A673 (cell line): ENCODE measurements at regions not wholly inside any gene's neighbourhood (a gene's known extent, or its start where the extent isn't known, plus 50 kb on each side); places are given as distances from the start of the nearest gene placed in this dataset.

Experiments
- BruUV-seq: library from RNA; stranded (reverse); fragments of 400-500 nt; replicated peaks from 2 replicates; lab custom pipeline; 2021; lab: Mats Ljungman, UMichigan
- CTCF ChIA-PET: fragments of 300-600 bp; sonication (Branson Sonifier 250); formaldehyde crosslinking; loops from one replicate; lab custom pipeline; 2022; ENCODE audit warnings: antibody characterized with exemption; lab: Charles Lee
- POLR2A ChIA-PET: fragments of 300-600 bp; sonication (Branson Sonifier 250); formaldehyde crosslinking; loops from one replicate; lab custom pipeline; 2022; ENCODE audit warnings: antibody characterized with exemption; ENCODE audit not compliant: low non-redundant PET; lab: Charles Lee
- DNase-seq: peaks from one replicate; pipeline ENCODE4 v3.0.0-alpha.2; 2015; ENCODE audit warnings: low spot score
- H3K27ac ChIP-seq: fragments of 200-600 bp; sonication (generic); 2 replicates; pipeline ENCODE4 v1.5.1; 2016; ENCODE audit warnings: mixed run types, low read depth, mild to moderate bottlenecking, mixed read lengths, antibody characterized with exemption, low read length; ENCODE audit not compliant: poor library complexity, severe bottlenecking
- H3K27me3 ChIP-seq: fragments of 200-600 bp; sonication (generic); replicated peaks from 2 replicates; pipeline ENCODE4 v1.6.1; 2017; ENCODE audit warnings: mixed run types, low read depth, mild to moderate bottlenecking, mixed read lengths, antibody characterized with exemption, low read length; ENCODE audit not compliant: insufficient read depth, poor library complexity
- H3K36me3 ChIP-seq: fragments of 200-600 bp; sonication (generic); 2 replicates; pipeline ENCODE4 v1.6.1; 2016; ENCODE audit warnings: mixed run types, mild to moderate bottlenecking, mixed read lengths, antibody characterized with exemption, low read length; ENCODE audit not compliant: insufficient read depth, poor library complexity, severe bottlenecking
- H3K4me1 ChIP-seq: fragments of 200-600 bp; sonication (generic); 2 replicates; pipeline ENCODE4 v1.6.1; 2017; ENCODE audit warnings: mixed run types, mild to moderate bottlenecking, mixed read lengths, antibody characterized with exemption, low read length; ENCODE audit not compliant: insufficient read depth, poor library complexity, severe bottlenecking
- H3K4me3 ChIP-seq: fragments of 200-600 bp; sonication (generic); 2 replicates; pipeline ENCODE4 v1.5.1; 2016; ENCODE audit warnings: low read depth, mixed run types, mild to moderate bottlenecking, mixed read lengths, low read length; ENCODE audit not compliant: poor library complexity, severe bottlenecking
- H3K9me3 ChIP-seq: fragments of 200-600 bp; sonication (generic); 2 replicates; pipeline ENCODE4 v1.6.1; 2016; ENCODE audit warnings: mixed run types, low read depth, mild to moderate bottlenecking, mixed read lengths, antibody characterized with exemption, low read length; ENCODE audit not compliant: poor library complexity, severe bottlenecking
- EZH2 ChIP-seq: fragments of 200-600 bp; sonication (generic); IDR thresholded peaks from 2 replicates; pipeline ENCODE4 v1.6.1; 2017; ENCODE audit warnings: borderline replicate concordance, low read depth, mild to moderate bottlenecking, mixed read lengths, antibody characterized with exemption, low read length; ENCODE audit not compliant: poor library complexity, severe bottlenecking
- intact Hi-C: fragments of 100-400 bp; cut with micrococcal nuclease; formaldehyde crosslinking; loops from one replicate; pipeline ENCODE4 v1.10.0; 2022; ENCODE audit not compliant: unreplicated experiment
- TF ChIP-seq, protein P1 (sequence below): fragments of 300-800, 200-600 bp; sonication (generic); conservative IDR thresholded peaks from 2 replicates; pipeline ENCODE4 v1.5.1; 2017; ENCODE audit warnings: low read depth, mild to moderate bottlenecking, antibody characterized with exemption, low read length, moderate library complexity, mixed read lengths

- Histone ChIP-seq H3K36me3 (no peaks in the 10 kb centered on the region), H3K9me3 (no peaks in the 10 kb centered on the region), H3K4me3 (no peak overlapping the region), H3K27me3 (no peaks in the 10 kb centered on the region), H3K4me1 (no peaks in the 10 kb centered on the region), H3K27ac (no peak overlapping the region)
- TF ChIP-seq EZH2: no peak
- TF ChIP-seq, protein P1, sequence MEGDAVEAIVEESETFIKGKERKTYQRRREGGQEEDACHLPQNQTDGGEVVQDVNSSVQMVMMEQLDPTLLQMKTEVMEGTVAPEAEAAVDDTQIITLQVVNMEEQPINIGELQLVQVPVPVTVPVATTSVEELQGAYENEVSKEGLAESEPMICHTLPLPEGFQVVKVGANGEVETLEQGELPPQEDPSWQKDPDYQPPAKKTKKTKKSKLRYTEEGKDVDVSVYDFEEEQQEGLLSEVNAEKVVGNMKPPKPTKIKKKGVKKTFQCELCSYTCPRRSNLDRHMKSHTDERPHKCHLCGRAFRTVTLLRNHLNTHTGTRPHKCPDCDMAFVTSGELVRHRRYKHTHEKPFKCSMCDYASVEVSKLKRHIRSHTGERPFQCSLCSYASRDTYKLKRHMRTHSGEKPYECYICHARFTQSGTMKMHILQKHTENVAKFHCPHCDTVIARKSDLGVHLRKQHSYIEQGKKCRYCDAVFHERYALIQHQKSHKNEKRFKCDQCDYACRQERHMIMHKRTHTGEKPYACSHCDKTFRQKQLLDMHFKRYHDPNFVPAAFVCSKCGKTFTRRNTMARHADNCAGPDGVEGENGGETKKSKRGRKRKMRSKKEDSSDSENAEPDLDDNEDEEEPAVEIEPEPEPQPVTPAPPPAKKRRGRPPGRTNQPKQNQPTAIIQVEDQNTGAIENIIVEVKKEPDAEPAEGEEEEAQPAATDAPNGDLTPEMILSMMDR: no peak
- BruUV-seq: no TSS peak
- ChIA-PET POLR2A (no interaction called here), CTCF (no interaction called here)
- no peak for DNase-seq
- intact Hi-C loops: no loop called here
Measured at GRCh38 chr5:108602830-108603229, 144.9 kb upstream of the FER start.

GRCh38 chr5:108590799-108591198, 156.9 kb upstream of the FER start:
- no peak for DNase-seq
- Histone ChIP-seq H3K27me3 (no peaks in the 10 kb centered on the region), H3K4me3 (no peak overlapping the region), H3K36me3 (no peaks in the 10 kb centered on the region), H3K27ac (no peak overlapping the region), H3K4me1 (no peaks in the 10 kb centered on the region), H3K9me3 (no peaks in the 10 kb centered on the region)
- intact Hi-C loops: no loop called here
- CTCF ChIA-PET: no interaction called here
- POLR2A ChIA-PET: no interaction called here
- no TSS peak for BruUV-seq
- TF ChIP-seq, protein P1: no peak
- TF ChIP-seq EZH2: no peak

GRCh38 chr5:108588323-108588722, 159.4 kb upstream of the FER start:
- no peak for DNase-seq
- Histone ChIP-seq H3K9me3 (no peaks in the 10 kb centered on the region), H3K36me3 (no peaks in the 10 kb centered on the region), H3K27ac (no peak overlapping the region), H3K27me3 (no peaks in the 10 kb centered on the region), H3K4me3 (no peak overlapping the region), H3K4me1 (no peaks in the 10 kb centered on the region)
- CTCF ChIA-PET: no interaction called here
- no TSS peak for BruUV-seq
- intact Hi-C loops: no loop called here
- POLR2A ChIA-PET: no interaction called here
- no peak for TF ChIP-seq EZH2
- TF ChIP-seq, protein P1: no peak
